ENCODE measurements at regions not wholly inside any gene's neighbourhood (a gene's known extent, or its start where the extent isn't known, plus 50 kb on each side); places are given as distances from the start of the nearest gene placed in this dataset.

- dilution Hi-C loops (cut with MboI; ENCODE audit: extremely low pct_ligation_motif_present, low sequenced_read_pairs), result no loop called here
- Histone ChIP-seq H3K4me2 (ENCODE audit: insufficient read depth, low read length) (no peak overlapping the region), H3K27ac (ENCODE audit: insufficient read depth, low read depth, low read length) (no peak overlapping the region), H3K36me3 (ENCODE audit: control insufficient read depth in 2 of 2, extremely low read depth in 1 of 2, insufficient read depth in 2 of 2, low read length in 2 of 2) (no peaks in the 10 kb centered on the region), H4K20me1 (replicated peaks; ENCODE audit: control insufficient read depth, extremely low read depth, insufficient read depth, low read length) (no peaks in the 10 kb centered on the region), H3K4me3 (replicated peaks in 1 of 3; ENCODE audit: insufficient read depth in 1 of 3, low read depth in 1 of 3, low read length in 3 of 3) (no peak overlapping the region), H2AFZ (ENCODE audit: low read depth, low read length) (no peak overlapping the region), H3K9me3 (replicated peaks; ENCODE audit: control insufficient read depth, insufficient read depth, low read length) (no peaks in the 10 kb centered on the region), H3K27me3 (ENCODE audit: control insufficient read depth in 2 of 2, insufficient read depth in 2 of 2, low read length in 2 of 2) (no peaks in the 10 kb centered on the region), H3K79me2 (ENCODE audit: control insufficient read depth, insufficient read depth, low read length) (no peaks in the 10 kb centered on the region), H3K4me1 (ENCODE audit: control insufficient read depth, extremely low read depth, insufficient read depth, low read length) (no peaks in the 10 kb centered on the region), H3K9me1 (replicated peaks; ENCODE audit: control insufficient read depth, extremely low read depth, insufficient read depth, low read length) (no peaks in the 10 kb centered on the region), H3K9ac (replicated peaks; ENCODE audit: extremely low read depth, insufficient read depth, low read length) (no peak overlapping the region)
- FAIRE-seq (no peak), DNase-seq (ENCODE audit: low read depth, low spot score) (no peak)
- no TSS peak for BruUV-seq (replicated peaks)
- ChIA-PET POLR2A (no interaction called here), CTCF (no interaction called here)
- intact Hi-C loops (cut with micrococcal nuclease), result no loop called here
- TF ChIP-seq POLR2AphosphoS5 (IDR thresholded peaks at IDR 0.05; ENCODE audit: insufficient read depth, low read depth, low read length) (no peak), MAX (IDR thresholded peaks at IDR 0.05; ENCODE audit: insufficient read depth, insufficient read length) (no peak), EZH2 (IDR thresholded peaks at IDR 0.05; ENCODE audit: borderline replicate concordance, low read depth, low read length, severe bottlenecking) (no peak), CTCF (IDR thresholded peaks at IDR 0.05; ENCODE audit: extremely low read depth in 1 of 2, insufficient read depth in 1 of 2, low read depth in 1 of 2, low read length in 2 of 2) (no peak), FOS (IDR thresholded peaks at IDR 0.05; ENCODE audit: borderline replicate concordance, insufficient read depth, low read length) (no peak)
Observed at GRCh38 chrX:82627568-82627967, 880.5 kb upstream of the POU3F4 start.

GRCh38 chrX:82648062-82648461 lies 860.0 kb upstream of the POU3F4 start:
- ChIA-PET POLR2A (no interaction called here), CTCF (interaction anchor here (1.1 kb wide), 1 partner anchor 987 kb away, joined by 5 read pairs; no protein-coding TSS in a partner anchor)
- intact Hi-C loops (cut with micrococcal nuclease), result no loop called here

More at GRCh38 chrX:82648062-82648461, 860.0 kb upstream of the POU3F4 start:
- no peak overlapping the region for H3K9ac ChIP-seq (replicated peaks; ENCODE audit: extremely low read depth, insufficient read depth, low read length)
- dilution Hi-C loops (cut with MboI; ENCODE audit: extremely low pct_ligation_motif_present, low sequenced_read_pairs), result no loop called here
- H3K4me3 ChIP-seq (replicated peaks in 1 of 3; ENCODE audit: insufficient read depth in 1 of 3, low read depth in 1 of 3, low read length in 3 of 3), result no peak overlapping the region
- H3K9me3 ChIP-seq (replicated peaks; ENCODE audit: control insufficient read depth, insufficient read depth, low read length), result no peaks in the 10 kb centered on the region
- H3K27me3 ChIP-seq (ENCODE audit: control insufficient read depth in 2 of 2, insufficient read depth in 2 of 2, low read length in 2 of 2), result no peaks in the 10 kb centered on the region
- no TSS peak for BruUV-seq (replicated peaks)
- H3K4me1 ChIP-seq (ENCODE audit: control insufficient read depth, extremely low read depth, insufficient read depth, low read length), result no peaks in the 10 kb centered on the region
- no peak overlapping the region for H3K27ac ChIP-seq (ENCODE audit: insufficient read depth, low read depth, low read length)
- no peaks in the 10 kb centered on the region for H4K20me1 ChIP-seq (replicated peaks; ENCODE audit: control insufficient read depth, extremely low read depth, insufficient read depth, low read length)
- H3K79me2 ChIP-seq (ENCODE audit: control insufficient read depth, insufficient read depth, low read length), result no peaks in the 10 kb centered on the region
- no peak overlapping the region for H3K4me2 ChIP-seq (ENCODE audit: insufficient read depth, low read length)
- FAIRE-seq, result no peak
- H2AFZ ChIP-seq (ENCODE audit: low read depth, low read length), result no peak overlapping the region
- TF ChIP-seq FOS (IDR thresholded peaks at IDR 0.05; ENCODE audit: borderline replicate concordance, insufficient read depth, low read length) (no peak), POLR2A (IDR thresholded peaks at IDR 0.05; ENCODE audit: low read depth, low read length) (no peak), POLR2AphosphoS5 (IDR thresholded peaks at IDR 0.05; ENCODE audit: insufficient read depth, low read depth, low read length) (no peak), CTCF (IDR thresholded peaks at IDR 0.05; ENCODE audit: extremely low read depth in 1 of 2, insufficient read depth in 1 of 2, low read depth in 1 of 2, low read length in 2 of 2) (no peak), EZH2 (IDR thresholded peaks at IDR 0.05; ENCODE audit: borderline replicate concordance, low read depth, low read length, severe bottlenecking) (no peak), MYC (IDR thresholded peaks at IDR 0.05; ENCODE audit: low read depth, low read length) (no peak), MAX (IDR thresholded peaks at IDR 0.05; ENCODE audit: insufficient read depth, insufficient read length) (no peak)
- H3K9me1 ChIP-seq (replicated peaks; ENCODE audit: control insufficient read depth, extremely low read depth, insufficient read depth, low read length), result no peaks in the 10 kb centered on the region
- DNase-seq (ENCODE audit: low read depth, low spot score), result no peak
- H3K36me3 ChIP-seq (ENCODE audit: control insufficient read depth in 2 of 2, extremely low read depth in 1 of 2, insufficient read depth in 2 of 2, low read length in 2 of 2), result no peaks in the 10 kb centered on the region

All from endothelial cell of umbilical vein (primary cell).